Vagina (tissue), 2 donors: ENCODE measurements at regions not wholly inside any gene's neighbourhood (a gene's known extent, or its start where the extent isn't known, plus 50 kb on each side); places are given as distances from the start of the nearest gene placed in this dataset.

Source experiments
- POLR2A ChIP-seq, 2 donors: fragments of 450-650 bp; IDR thresholded peaks; one replicate each; pipeline ENCODE4 v1.6.1; 2017; ENCODE audit warnings: antibody characterized with exemption in 2 of 2, mild to moderate bottlenecking in 2 of 2, moderate library complexity in 2 of 2
- POLR2AphosphoS5 ChIP-seq, 2 donors: sonication (generic); formaldehyde crosslinking; IDR thresholded peaks; one replicate each; pipeline ENCODE4 v1.9.0; 2017; ENCODE audit warnings: antibody characterized with exemption in 2 of 2, mild to moderate bottlenecking in 2 of 2, low read depth in 1 of 2; ENCODE audit not compliant: insufficient read depth in 1 of 2
- TF ChIP-seq, protein P1 (sequence below), 3 experiments: fragments of 450-650 bp in 2 of 3; fragments of 200-600 bp in 1 of 3; sonication (generic) in 1 of 3; IDR thresholded peaks; one replicate each; pipeline ENCODE4 v1.5.1; 2017 to 2019; ENCODE audit warnings: antibody characterized with exemption in 3 of 3, mild to moderate bottlenecking in 2 of 3, moderate library complexity in 2 of 3

DNA sequence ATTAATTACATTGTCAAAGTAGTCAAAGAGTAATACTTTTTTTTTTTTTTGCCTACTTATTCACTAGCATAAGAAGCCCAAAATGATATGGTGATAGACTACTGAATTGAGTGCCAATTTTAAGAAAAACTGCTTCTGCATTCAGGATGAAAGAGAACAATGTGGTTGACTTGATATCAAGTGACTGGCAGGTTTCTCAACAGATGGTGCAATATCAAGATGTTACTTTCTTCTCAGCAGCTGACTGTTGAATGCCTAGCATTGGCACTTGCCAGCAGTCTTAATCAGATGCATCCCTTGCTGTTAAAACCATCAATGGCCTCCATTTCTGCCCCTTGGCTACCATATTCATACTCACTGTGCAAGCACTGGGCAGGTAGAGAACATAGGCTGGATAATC is 863.2 kb downstream of the GBE1 start:
- TF ChIP-seq, protein P1, sequence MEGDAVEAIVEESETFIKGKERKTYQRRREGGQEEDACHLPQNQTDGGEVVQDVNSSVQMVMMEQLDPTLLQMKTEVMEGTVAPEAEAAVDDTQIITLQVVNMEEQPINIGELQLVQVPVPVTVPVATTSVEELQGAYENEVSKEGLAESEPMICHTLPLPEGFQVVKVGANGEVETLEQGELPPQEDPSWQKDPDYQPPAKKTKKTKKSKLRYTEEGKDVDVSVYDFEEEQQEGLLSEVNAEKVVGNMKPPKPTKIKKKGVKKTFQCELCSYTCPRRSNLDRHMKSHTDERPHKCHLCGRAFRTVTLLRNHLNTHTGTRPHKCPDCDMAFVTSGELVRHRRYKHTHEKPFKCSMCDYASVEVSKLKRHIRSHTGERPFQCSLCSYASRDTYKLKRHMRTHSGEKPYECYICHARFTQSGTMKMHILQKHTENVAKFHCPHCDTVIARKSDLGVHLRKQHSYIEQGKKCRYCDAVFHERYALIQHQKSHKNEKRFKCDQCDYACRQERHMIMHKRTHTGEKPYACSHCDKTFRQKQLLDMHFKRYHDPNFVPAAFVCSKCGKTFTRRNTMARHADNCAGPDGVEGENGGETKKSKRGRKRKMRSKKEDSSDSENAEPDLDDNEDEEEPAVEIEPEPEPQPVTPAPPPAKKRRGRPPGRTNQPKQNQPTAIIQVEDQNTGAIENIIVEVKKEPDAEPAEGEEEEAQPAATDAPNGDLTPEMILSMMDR (IDR thresholded peaks at IDR 0.05): no peak
- TF ChIP-seq POLR2A (IDR thresholded peaks at IDR 0.05) (no peak), POLR2AphosphoS5 (IDR thresholded peaks at IDR 0.05; ENCODE audit: insufficient read depth in 1 of 2, low read depth in 1 of 2) (no peak)
